ENCODE measurements at regions not wholly inside any gene's neighbourhood (a gene's known extent, or its start where the extent isn't known, plus 50 kb on each side); places are given as distances from the start of the nearest gene placed in this dataset.

GRCh38 chr18:38007026-38007425 lies 441.4 kb upstream of the CELF4 start:
- no peaks in the 10 kb centered on the region for H3K79me2 ChIP-seq (ENCODE audit: insufficient read depth, low read depth)
- no peak overlapping the region for H3K9ac ChIP-seq
- H4K20me1 ChIP-seq (ENCODE audit: insufficient read depth) = no peaks in the 10 kb centered on the region
- no peaks in the 10 kb centered on the region for H3K27me3 ChIP-seq (ENCODE audit: insufficient read depth, low read depth)
- H3K4me1 ChIP-seq (ENCODE audit: low read depth, poor library complexity, severe bottlenecking) = no peaks in the 10 kb centered on the region
- H3K4me3 ChIP-seq (IDR thresholded peaks at IDR 0.05; ENCODE audit: insufficient read depth, low read depth, low read length) = no peak overlapping the region
- H3K27ac ChIP-seq = no peak overlapping the region
- no peak for TF ChIP-seq CTCF (conservative IDR thresholded peaks at IDR 0.05; ENCODE audit: low read depth, low read length)
- H2AFZ ChIP-seq (ENCODE audit: low read depth) = no peak overlapping the region
- H3K36me3 ChIP-seq (ENCODE audit: insufficient read depth) = no peaks in the 10 kb centered on the region
- H3K4me2 ChIP-seq = no peak overlapping the region

- no peaks in the 10 kb centered on the region for H3K27me3 ChIP-seq (ENCODE audit: insufficient read depth, low read depth)
- H3K9ac ChIP-seq = no peak overlapping the region
- H3K79me2 ChIP-seq (ENCODE audit: insufficient read depth, low read depth) = no peaks in the 10 kb centered on the region
- H2AFZ ChIP-seq (ENCODE audit: low read depth) = no peak overlapping the region
- H3K36me3 ChIP-seq (ENCODE audit: insufficient read depth) = no peaks in the 10 kb centered on the region
- H4K20me1 ChIP-seq (ENCODE audit: insufficient read depth) = no peaks in the 10 kb centered on the region
- H3K4me3 ChIP-seq (IDR thresholded peaks at IDR 0.05; ENCODE audit: insufficient read depth, low read depth, low read length) = no peak overlapping the region
- no peak for TF ChIP-seq CTCF (conservative IDR thresholded peaks at IDR 0.05; ENCODE audit: low read depth, low read length)
- H3K4me2 ChIP-seq = no peak overlapping the region
- H3K4me1 ChIP-seq (ENCODE audit: low read depth, poor library complexity, severe bottlenecking) = no peaks in the 10 kb centered on the region
- no peak overlapping the region for H3K27ac ChIP-seq
Observed at GRCh38 chr18:38006541-38006940, 440.9 kb upstream of the CELF4 start.

DNA sequence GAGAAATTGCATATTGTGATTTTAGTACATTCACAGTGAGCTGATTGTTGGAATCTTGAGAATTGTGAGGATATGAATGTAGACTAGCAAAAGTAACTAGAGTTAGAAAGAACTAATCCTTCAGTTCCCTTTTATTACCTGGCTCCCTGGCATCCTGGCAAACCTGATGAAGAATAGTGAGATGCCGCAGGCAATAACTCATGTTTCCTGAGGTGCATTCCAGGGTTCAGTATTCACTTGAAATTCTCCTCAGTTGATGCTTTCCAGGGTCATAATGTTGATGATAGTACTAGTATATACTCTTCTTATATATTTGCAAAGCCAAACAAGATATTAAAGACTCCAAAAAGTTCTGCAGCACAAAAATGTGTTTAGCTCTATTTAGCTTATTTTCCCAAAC lies 432.1 kb upstream of the CELF4 start:
- H3K4me1 ChIP-seq (ENCODE audit: low read depth, poor library complexity, severe bottlenecking) = no peaks in the 10 kb centered on the region
- H3K27me3 ChIP-seq (ENCODE audit: insufficient read depth, low read depth) = no peaks in the 10 kb centered on the region
- no peak overlapping the region for H3K4me2 ChIP-seq
- H3K9ac ChIP-seq = no peak overlapping the region
- no peaks in the 10 kb centered on the region for H4K20me1 ChIP-seq (ENCODE audit: insufficient read depth)
- H3K27ac ChIP-seq = no peak overlapping the region
- no peak for TF ChIP-seq CTCF (conservative IDR thresholded peaks at IDR 0.05; ENCODE audit: low read depth, low read length)
- H2AFZ ChIP-seq (ENCODE audit: low read depth) = no peak overlapping the region
- H3K36me3 ChIP-seq (ENCODE audit: insufficient read depth) = no peaks in the 10 kb centered on the region
- no peaks in the 10 kb centered on the region for H3K79me2 ChIP-seq (ENCODE audit: insufficient read depth, low read depth)
- no peak overlapping the region for H3K4me3 ChIP-seq (IDR thresholded peaks at IDR 0.05; ENCODE audit: insufficient read depth, low read depth, low read length)

GRCh38 chr18:37987901-37988300 lies 422.3 kb upstream of the CELF4 start:
- no peak for TF ChIP-seq CTCF (conservative IDR thresholded peaks at IDR 0.05; ENCODE audit: low read depth, low read length)
- H3K4me2 ChIP-seq = no peak overlapping the region
- no peaks in the 10 kb centered on the region for H3K27me3 ChIP-seq (ENCODE audit: insufficient read depth, low read depth)
- H4K20me1 ChIP-seq (ENCODE audit: insufficient read depth) = no peaks in the 10 kb centered on the region
- H3K4me3 ChIP-seq (IDR thresholded peaks at IDR 0.05; ENCODE audit: insufficient read depth, low read depth, low read length) = no peak overlapping the region
- H3K27ac ChIP-seq = no peak overlapping the region
- no peak overlapping the region for H3K9ac ChIP-seq
- no peaks in the 10 kb centered on the region for H3K4me1 ChIP-seq (ENCODE audit: low read depth, poor library complexity, severe bottlenecking)
- no peak overlapping the region for H2AFZ ChIP-seq (ENCODE audit: low read depth)
- H3K79me2 ChIP-seq (ENCODE audit: insufficient read depth, low read depth) = no peaks in the 10 kb centered on the region
- H3K36me3 ChIP-seq (ENCODE audit: insufficient read depth) = no peaks in the 10 kb centered on the region

GRCh38 chr18:37986665-37987064 lies 421.1 kb upstream of the CELF4 start:
- no peak for TF ChIP-seq CTCF (conservative IDR thresholded peaks at IDR 0.05; ENCODE audit: low read depth, low read length)
- Histone ChIP-seq H3K36me3 (ENCODE audit: insufficient read depth) (no peaks in the 10 kb centered on the region), H3K27ac (no peak overlapping the region)

More at GRCh38 chr18:37986665-37987064, 421.1 kb upstream of the CELF4 start:
- H3K9ac ChIP-seq = no peak overlapping the region
- H3K4me1 ChIP-seq (ENCODE audit: low read depth, poor library complexity, severe bottlenecking) = no peaks in the 10 kb centered on the region
- no peak overlapping the region for H2AFZ ChIP-seq (ENCODE audit: low read depth)
- H3K4me3 ChIP-seq (IDR thresholded peaks at IDR 0.05; ENCODE audit: insufficient read depth, low read depth, low read length) = no peak overlapping the region
- no peak overlapping the region for H3K4me2 ChIP-seq
- no peaks in the 10 kb centered on the region for H4K20me1 ChIP-seq (ENCODE audit: insufficient read depth)
- no peaks in the 10 kb centered on the region for H3K79me2 ChIP-seq (ENCODE audit: insufficient read depth, low read depth)
- H3K27me3 ChIP-seq (ENCODE audit: insufficient read depth, low read depth) = no peaks in the 10 kb centered on the region
